Activated CD4-positive, alpha-beta T cell treated with anti-CD3 and anti-CD28 coated beads, Interleukin-10, Interleukin-2, amounts not matched to agents 100 ng/mL and 50 ng/mL, durations not matched to agents 16 hours and 8 hours (primary cell): ENCODE measurements at regions not wholly inside any gene's neighbourhood (a gene's known extent, or its start where the extent isn't known, plus 50 kb on each side); places are given as distances from the start of the nearest gene placed in this dataset.
"Not testable (repeated sequence)": the region's sequence is repeated elsewhere in the genome, so short reads cannot be mapped to it uniquely, and the experiment has no call there.

Source experiments
- DNase-seq: peaks from one replicate; pipeline ENCODE4 v3.0.0-alpha.2; 2020

GRCh38 chr16:48972236-48972635, 309.4 kb downstream of the CBLN1 start:
- no peak for DNase-seq

DNA sequence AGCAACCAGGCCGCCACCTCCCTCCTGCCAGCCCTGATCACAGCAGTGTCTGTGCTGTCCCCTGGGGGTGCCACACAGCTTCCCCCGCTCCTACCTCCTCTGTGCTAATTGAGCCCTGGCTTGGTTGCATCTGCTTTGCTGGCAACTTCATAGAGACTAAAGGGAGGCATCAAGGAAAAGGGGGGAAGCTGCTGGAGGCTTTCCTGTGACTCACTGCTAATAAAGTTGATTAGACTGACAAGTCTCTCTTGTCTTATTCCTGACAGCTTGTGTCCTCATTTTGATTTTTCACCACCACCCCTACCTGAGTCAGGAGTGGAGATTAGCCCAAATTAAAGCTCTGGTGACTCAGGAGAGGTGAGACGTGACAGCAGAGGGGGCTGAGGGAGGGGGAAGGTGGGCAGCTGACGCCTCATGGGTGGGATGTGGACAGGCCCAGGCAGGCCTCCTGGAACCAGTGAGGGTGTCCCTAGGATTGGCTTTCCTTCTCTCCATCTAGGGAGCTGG, 310.0 kb downstream of the CBLN1 start:
- no peak for DNase-seq

- DNase-seq, result no peak
These were observed 311.4 kb downstream of the CBLN1 start for GRCh38 chr16:48970216-48970615.

DNA sequence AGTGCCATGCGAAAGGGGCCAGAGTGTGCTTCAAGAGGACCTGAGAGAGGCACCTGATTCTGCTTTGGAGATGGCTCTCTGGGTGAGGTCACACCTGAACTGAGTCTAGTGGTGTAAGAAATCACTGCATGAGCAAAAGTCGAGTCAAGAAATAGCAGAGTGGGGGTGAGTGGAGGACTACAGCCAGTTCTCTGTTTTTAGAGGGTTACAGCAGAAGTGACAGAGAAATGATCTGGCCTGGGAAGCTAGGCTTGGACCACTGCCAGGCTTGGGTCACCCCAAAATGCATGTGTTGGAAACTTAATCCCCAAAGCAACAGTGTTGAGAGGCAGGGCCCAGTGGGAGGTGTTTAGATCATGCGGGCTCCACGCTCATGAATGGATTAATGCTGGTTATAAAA, 312.0 kb downstream of the CBLN1 start:
- DNase-seq, result no peak

GRCh38 chr16:48965386-48965785, 316.3 kb downstream of the CBLN1 start:
- DNase-seq, result no peak

- DNase-seq, result no peak
These were observed 317.6 kb downstream of the CBLN1 start for GRCh38 chr16:48963901-48964615.

GRCh38 chr16:48963306-48963705, 318.3 kb downstream of the CBLN1 start:
- DNase-seq, result no peak

GRCh38 chr16:48961546-48961945, 320.1 kb downstream of the CBLN1 start:
- DNase-seq, result no peak

DNA sequence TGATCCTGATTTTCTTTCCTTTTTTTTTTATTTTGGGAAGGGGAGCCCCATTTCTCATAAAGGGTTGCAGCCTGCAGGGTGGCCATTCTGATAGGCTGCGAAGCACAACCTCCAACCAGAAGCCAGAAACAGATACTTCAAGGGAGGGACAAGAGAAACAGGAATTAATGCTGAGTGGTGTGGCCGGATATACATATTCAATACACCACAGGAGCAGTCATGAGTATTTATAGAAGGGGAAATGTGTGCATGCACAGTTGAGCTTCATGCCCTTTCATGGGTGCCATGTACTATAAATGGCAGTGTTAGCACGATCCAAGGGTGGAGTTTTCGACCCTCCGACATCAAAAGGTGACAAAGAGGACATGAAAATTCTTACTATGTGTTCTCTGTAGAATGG, 320.8 kb downstream of the CBLN1 start:
- no peak for DNase-seq

- no peak for DNase-seq
These were observed 321.9 kb downstream of the CBLN1 start for GRCh38 chr16:48959747-48960146.

GRCh38 chr16:48959204-48959603, 322.4 kb downstream of the CBLN1 start:
- no peak for DNase-seq

- no peak for DNase-seq
These were observed 323.0 kb downstream of the CBLN1 start for GRCh38 chr16:48958681-48959080.

- DNase-seq, result no peak
These were observed 325.0 kb downstream of the CBLN1 start for GRCh38 chr16:48956620-48957019.

DNA sequence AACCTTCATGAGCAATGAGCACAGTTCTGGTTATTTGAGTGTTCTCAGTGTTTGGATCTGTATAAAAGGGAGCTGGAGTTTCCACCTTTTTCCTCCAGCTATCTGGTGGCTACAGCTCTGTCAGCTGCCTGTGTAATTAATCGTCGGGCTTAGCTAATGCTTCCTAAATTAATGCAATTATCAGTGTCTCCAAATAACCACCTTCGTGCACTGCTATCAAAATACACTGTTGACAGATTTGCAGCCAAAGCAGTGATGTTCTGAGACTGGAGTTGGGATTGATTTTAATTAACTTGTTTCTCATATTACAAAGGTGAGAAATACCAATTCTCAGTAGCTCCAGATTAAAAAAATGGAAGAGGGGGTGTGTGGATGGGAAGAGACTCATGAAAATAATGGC, 325.8 kb downstream of the CBLN1 start:
- DNase-seq, result no peak

DNA sequence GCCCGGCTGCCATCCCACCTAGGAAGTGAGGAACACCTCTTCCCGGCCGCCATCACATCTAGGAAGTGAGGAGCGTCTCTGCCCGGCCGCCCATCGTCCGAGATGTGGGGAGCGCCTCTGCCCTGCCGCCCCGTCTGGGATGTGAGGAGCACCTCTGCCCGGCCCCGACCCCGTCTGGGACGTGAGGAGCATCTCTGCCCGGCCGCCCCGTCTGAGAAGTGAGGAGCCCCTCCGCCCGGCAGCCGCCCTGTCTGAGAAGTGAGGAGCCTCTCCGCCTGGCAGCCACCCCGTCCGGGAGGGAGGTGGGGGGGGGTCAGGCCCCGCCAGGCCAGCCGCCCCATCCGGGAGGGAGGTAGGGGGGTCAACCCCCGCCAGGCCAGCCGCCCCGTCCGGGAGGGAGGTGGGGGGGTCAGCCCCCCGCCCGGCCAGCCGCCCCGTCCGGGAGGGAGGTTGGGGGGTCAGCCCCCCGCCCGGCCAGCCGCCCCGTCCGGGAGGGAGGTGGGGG, 330.0 kb downstream of the CBLN1 start:
- not testable (repeated sequence) for DNase-seq

GRCh38 chr16:48950184-48950583, 331.5 kb downstream of the CBLN1 start:
- DNase-seq, result no peak

GRCh38 chr16:48949636-48950035, 332.0 kb downstream of the CBLN1 start:
- no peak for DNase-seq

DNA sequence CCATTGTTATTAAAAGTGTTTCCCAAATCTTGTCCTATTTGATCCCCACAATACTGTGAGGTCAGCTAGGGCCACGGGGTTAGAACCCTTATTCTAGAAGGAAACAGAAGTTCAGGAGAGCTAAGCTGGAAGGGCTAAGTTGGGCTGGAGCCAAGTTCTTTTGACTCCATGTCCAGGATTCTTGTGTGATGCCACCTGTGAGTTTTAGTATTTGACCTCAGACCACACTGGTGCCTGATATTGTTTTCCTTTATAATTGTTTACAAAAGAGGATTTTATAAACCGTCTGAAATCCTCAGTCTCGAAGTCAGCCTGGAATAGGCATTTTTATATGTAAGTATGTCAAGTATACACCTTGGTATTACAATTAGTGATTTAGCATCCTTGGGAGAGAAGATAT, 332.7 kb downstream of the CBLN1 start:
- DNase-seq, result no peak

DNA sequence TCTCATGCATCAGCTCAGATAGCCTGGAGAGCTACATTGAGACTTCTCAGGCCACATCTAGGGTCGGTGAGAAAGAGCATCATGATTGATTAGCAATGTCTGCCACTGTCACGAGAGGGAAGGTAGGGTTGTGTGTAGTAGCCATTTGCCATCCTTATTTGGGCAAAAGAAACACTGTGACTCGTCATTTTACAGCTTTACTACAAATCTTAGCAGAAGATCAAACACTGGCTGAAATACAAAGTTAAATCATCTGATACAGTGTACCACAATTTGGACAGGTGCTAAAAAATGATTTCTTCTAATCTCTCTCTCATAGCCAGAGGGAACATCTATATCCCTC, 334.3 kb downstream of the CBLN1 start:
- no peak for DNase-seq

- DNase-seq, result no peak
These were observed 334.8 kb downstream of the CBLN1 start for GRCh38 chr16:48946686-48947370.

GRCh38 chr16:48942996-48943395, 333.0 kb upstream of the N4BP1 start:
- no peak for DNase-seq

- no peak for DNase-seq
These were observed 326.8 kb upstream of the N4BP1 start for GRCh38 chr16:48936811-48937210.

DNA sequence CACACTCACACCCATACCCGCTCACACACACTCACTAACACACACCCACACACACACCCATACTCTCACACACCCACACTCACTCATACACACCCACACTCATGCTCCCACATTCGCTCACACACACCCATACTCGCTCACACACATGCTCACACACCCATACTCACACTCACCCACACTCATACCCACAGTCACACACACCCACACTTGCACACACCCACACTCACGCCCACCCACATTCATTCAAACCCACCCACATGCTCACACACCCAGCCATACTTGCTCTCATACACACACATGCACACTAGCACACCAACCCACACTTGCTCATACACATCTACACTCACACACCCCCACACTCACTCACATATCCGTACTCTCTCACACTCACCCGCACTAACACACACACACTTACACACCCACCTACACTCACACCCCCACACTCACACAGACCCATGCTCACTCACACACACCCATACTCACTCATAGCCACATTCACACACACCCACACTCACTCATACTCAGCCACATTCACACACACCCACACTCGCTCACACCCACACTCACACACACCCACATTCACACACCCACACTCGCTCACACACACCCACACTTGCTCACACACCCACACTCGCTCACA, 322.4 kb upstream of the N4BP1 start:
- no peak for DNase-seq

- no peak for DNase-seq
These were observed 321.1 kb upstream of the N4BP1 start for GRCh38 chr16:48930951-48931553.
